ENCODE measurements at regions not wholly inside any gene's neighbourhood (a gene's known extent, or its start where the extent isn't known, plus 50 kb on each side); places are given as distances from the start of the nearest gene placed in this dataset.

DNA sequence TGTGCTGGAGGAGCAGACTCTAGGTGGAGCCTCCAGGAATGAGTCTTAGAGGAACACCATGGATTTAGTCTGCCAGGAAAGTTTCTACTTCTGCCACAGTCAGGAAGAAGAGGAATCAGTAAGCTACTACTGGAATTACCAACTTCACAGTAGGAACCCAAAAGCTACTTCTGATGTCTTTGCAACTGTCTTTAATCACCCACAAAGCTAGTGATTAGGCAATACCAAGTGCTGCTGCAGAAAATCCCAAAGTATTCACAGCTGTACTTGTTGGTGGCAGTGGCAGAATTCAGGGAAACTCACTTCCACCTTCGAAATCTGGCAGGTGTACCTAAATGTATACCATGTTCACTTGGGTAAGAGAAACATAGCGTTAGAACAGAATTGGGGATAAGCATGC, 264.5 kb upstream of the SORL1-AS1 start:
- TF ChIP-seq CTCF (IDR thresholded peaks at IDR 0.05) (no peak), POLR2A (IDR thresholded peaks at IDR 0.05) (no peak)

Data from lower leg skin (tissue), 3 donors.